ENCODE measurements at regions not wholly inside any gene's neighbourhood (a gene's known extent, or its start where the extent isn't known, plus 50 kb on each side); places are given as distances from the start of the nearest gene placed in this dataset.

DNA sequence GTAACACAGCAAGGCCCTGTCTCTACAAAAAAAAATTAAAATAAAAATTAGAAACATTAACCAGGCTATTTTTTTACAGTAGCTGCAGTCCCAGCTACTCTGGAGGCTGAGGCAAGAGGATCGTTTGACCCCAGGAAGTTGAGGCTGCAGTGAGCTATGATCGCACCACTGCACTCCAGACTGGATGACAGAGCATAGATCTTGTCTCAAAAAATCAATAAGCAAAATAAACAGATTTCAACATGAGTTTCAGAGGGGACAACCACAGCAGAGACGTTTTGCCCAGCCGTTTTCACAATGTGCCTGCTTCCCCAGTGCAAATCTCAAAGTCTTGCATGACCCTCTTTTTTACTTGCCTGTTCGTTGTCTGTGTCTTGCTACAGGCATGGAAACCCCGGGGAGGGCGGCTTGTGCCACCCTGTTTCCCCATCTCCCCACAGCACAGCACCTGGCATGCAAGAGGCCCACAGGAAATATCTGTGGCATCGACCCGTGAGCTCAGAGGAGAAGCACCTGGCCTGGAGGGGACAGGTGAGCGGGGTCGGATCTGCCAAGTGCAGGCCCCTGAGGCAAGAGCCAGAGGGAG, 222.0 kb upstream of the ZNF507 start:
- no peaks in the 10 kb centered on the region for H3K36me3 ChIP-seq
- DNase-seq (ENCODE audit: low read depth in 1 of 2, low spot score in 2 of 2) = no peak
- H3K4me3 ChIP-seq = no peak overlapping the region
- no peak overlapping the region for H3K27ac ChIP-seq
- no peaks in the 10 kb centered on the region for H3K27me3 ChIP-seq (replicated peaks)
- H3K4me1 ChIP-seq (replicated peaks) = peaks cover 5% of the 10 kb centered on the region
- no peaks in the 10 kb centered on the region for H3K9me3 ChIP-seq (replicated peaks)

DNA sequence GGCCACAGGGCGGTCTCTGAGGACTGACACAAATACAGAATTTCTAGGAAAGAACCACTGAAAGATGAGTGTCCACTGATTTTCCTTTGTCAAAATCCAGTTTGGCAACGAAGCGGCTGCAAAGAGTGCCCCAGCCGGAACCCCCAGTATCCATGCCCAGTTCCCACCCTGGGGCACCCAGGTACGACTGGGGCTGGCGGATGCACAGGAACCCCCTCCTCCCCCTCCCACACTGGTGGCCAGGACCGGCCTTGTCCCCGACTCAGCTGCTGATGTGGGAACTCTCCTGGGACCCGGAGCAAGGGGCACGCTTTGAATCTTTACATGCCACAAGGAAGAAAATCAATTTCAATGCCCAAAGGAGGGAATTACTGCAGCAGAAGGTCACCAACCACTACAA, 220.8 kb upstream of the ZNF507 start:
- no peaks in the 10 kb centered on the region for H3K9me3 ChIP-seq (replicated peaks)
- no peak for DNase-seq (ENCODE audit: low read depth in 1 of 2, low spot score in 2 of 2)
- no peaks in the 10 kb centered on the region for H3K36me3 ChIP-seq

DNA sequence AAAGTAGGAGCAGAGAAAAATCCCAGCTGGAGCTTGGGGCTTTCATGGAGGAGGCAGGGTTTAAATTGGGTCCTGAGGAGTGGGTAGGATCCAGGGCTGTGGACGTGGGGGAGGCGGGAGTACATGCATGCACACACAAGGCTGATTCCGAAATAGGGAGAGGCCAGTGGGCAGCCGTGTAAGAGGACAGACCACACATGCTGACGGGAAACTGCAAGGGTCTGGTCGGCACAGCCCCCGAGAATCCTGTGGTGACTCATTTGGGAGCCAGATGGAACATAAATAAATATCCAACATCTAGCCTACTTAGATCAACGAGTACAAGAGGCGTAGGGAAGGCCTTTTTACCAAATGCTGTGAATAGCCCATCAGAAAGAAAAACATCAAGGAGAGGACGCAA, 216.3 kb upstream of the ZNF507 start:
- Histone ChIP-seq H3K9me3 (replicated peaks) (no peaks in the 10 kb centered on the region), H3K4me3 (no peak overlapping the region), H3K4me1 (replicated peaks) (peaks cover 25% of the 10 kb centered on the region), H3K27me3 (replicated peaks) (no peaks in the 10 kb centered on the region), H3K36me3 (no peaks in the 10 kb centered on the region), H3K27ac (peak overlapping the region; percentile 49)
- peak; percentile 91 to 92 for DNase-seq (ENCODE audit: low read depth in 1 of 2, low spot score in 2 of 2)

More for the DNA sequence above, 220.8 kb upstream of the ZNF507 start:
- Histone ChIP-seq H3K4me1 (replicated peaks) (peaks cover 16% of the 10 kb centered on the region), H3K27ac (no peak overlapping the region), H3K4me3 (no peak overlapping the region), H3K27me3 (replicated peaks) (no peaks in the 10 kb centered on the region)

DNA sequence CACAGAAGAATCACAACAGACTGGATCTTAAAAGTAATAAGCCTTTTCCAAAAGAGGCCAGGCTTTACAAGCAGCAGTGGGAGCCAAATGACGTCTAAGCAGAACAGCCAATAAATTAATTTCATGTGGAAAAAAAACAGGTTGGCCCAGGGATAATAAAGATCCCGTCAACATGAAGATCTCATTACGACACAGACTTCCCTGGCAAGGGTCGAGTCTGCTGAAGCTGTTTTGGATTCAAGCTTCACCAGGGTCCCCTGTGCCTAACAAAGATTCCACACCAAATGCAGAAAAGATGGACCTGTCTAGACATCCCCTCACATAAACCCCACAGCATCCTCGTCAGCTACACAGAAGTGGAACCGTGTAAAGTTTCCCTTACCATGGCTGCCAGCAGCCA, 215.1 kb upstream of the ZNF507 start:
- H3K36me3 ChIP-seq = no peaks in the 10 kb centered on the region
- H3K27me3 ChIP-seq (replicated peaks) = no peaks in the 10 kb centered on the region
- no peak overlapping the region for H3K27ac ChIP-seq
- no peak overlapping the region for H3K4me3 ChIP-seq
- no peaks in the 10 kb centered on the region for H3K9me3 ChIP-seq (replicated peaks)
- H3K4me1 ChIP-seq (replicated peaks) = peaks cover 25% of the 10 kb centered on the region
- DNase-seq (ENCODE audit: low read depth in 1 of 2, low spot score in 2 of 2) = no peak

DNA sequence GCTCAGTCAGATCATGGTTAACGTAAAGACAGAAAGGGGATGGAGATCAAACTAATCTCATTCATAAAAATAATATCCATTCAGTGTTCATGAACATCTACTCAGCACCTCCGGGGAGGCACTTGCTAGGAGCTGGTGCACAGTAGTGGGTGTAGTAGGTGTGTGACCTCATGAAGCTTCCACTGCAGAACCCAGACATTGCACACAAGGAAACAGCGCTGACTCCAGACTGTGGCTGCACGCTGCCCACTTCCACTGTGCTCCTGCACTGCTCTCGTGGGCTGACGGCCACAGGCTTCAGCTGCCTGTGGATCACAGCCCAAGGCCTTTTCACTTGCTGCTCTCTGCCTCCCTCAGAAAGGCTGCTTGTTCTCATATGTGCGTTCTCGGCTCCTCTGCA, 214.4 kb upstream of the ZNF507 start:
- Histone ChIP-seq H3K4me3 (no peak overlapping the region), H3K4me1 (replicated peaks) (peaks cover 25% of the 10 kb centered on the region), H3K9me3 (replicated peaks) (no peaks in the 10 kb centered on the region), H3K27me3 (replicated peaks) (no peaks in the 10 kb centered on the region), H3K36me3 (no peaks in the 10 kb centered on the region), H3K27ac (no peak overlapping the region)
- no peak for DNase-seq (ENCODE audit: low read depth in 1 of 2, low spot score in 2 of 2)

DNA sequence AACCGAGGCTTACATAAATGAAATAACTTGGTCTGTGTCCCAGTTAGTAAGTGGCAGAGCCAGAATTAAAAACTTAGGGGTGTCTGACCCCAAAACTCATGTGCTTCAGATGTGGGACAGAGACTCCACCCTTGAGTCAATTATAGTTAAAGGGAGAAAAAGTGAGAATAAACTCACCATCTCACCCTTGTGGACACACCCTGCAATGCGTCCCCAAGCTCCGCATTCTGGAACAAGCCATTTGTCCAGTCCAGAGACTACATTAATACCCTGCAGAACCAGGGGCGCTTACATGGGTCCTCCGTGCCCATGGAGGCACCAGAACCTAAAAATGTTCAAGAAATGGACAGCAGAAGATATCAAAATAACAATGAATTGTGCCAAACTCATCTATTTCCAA, 207.0 kb upstream of the ZNF507 start:
- no peak for DNase-seq (ENCODE audit: low read depth in 1 of 2, low spot score in 2 of 2)
- Histone ChIP-seq H3K4me3 (no peak overlapping the region), H3K9me3 (replicated peaks) (no peaks in the 10 kb centered on the region), H3K27ac (no peak overlapping the region), H3K27me3 (replicated peaks) (no peaks in the 10 kb centered on the region), H3K36me3 (no peaks in the 10 kb centered on the region), H3K4me1 (replicated peaks) (peaks cover 6% of the 10 kb centered on the region; the same call in 1 of the 2 replicates)

DNA sequence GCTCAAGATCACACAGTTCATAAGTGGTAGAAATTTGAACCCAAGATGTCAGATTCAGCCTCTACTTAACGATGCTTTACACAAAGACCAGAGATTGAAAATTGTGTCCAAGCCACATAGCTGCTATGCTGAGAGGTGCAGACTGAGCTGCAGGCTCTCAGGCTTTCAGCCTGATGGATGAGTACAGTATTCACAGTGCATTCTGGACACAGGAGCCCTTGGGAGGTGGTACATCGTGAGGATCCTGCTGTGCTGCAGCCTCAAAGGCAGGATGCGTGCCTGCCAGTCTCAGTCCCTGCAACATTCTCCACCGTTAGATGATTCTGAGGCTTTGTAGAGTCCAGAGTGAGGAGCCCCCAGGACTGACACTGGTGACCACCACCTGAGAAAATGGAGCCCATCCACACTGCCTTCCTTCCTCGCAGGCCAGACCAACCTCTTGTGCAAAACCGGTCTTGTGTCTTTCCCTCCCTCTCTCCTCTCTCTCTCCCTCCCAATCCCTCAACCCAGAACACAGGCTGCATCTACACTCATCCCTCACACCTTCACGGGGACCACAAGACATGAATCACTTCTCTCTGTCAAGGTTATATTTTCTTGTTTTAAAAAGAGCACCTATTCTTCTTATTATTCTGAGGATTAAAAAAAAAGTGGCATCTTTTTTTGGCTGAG, 203.4 kb upstream of the ZNF507 start:
- DNase-seq (ENCODE audit: low read depth in 1 of 2, low spot score in 2 of 2) = no peak
- Histone ChIP-seq H3K4me1 (replicated peaks) (peaks cover 6% of the 10 kb centered on the region; the same call in 1 of the 2 replicates), H3K36me3 (no peaks in the 10 kb centered on the region), H3K27me3 (replicated peaks) (no peaks in the 10 kb centered on the region), H3K9me3 (replicated peaks) (no peaks in the 10 kb centered on the region), H3K27ac (no peak overlapping the region), H3K4me3 (no peak overlapping the region)

DNA sequence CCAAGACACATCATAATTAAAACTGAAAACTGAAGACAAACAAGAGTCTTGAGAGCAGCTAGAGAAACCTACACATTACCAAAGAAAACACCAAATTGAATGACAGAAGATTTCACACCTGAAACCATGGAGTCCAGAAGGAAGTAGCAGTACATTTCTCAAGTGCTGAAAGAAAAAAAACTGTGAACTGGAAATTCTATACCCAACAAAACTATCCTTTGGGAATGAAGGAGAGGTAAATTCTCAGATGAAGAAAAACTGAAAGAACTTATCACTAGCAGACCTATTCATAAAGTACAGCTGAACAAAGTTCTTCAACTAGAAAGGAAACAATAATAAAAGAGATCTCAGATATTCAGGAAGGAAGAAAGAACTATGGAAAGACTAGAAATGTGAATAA, 198.7 kb upstream of the ZNF507 start:
- H3K4me3 ChIP-seq = no peak overlapping the region
- H3K9me3 ChIP-seq (replicated peaks) = peaks cover 3% of the 10 kb centered on the region; the same call in 1 of the 2 replicates
- peaks cover 6% of the 10 kb centered on the region; the same call in 1 of the 2 replicates for H3K4me1 ChIP-seq (replicated peaks)
- H3K36me3 ChIP-seq = no peaks in the 10 kb centered on the region
- H3K27me3 ChIP-seq (replicated peaks) = no peaks in the 10 kb centered on the region
- DNase-seq (ENCODE audit: low read depth in 1 of 2, low spot score in 2 of 2) = no peak
- no peak overlapping the region for H3K27ac ChIP-seq

DNA sequence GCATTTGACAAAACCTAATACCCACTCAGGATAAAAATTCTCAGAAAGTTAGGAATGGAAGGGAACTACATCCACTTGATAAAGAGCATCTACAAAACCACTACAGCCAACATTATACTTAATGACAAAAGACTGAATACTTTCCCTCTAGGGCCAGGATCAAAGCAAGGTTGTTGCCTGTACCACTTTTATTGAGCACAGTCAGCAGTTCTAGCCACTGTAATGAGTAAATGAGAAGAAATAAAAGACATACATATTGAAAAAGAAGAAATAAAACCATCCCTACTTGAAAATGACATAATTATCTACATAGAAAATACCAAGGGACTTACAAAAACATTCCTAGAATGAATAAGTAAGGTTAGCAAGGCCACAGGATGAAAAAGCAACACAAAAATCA, 194.8 kb upstream of the ZNF507 start:
- Histone ChIP-seq H3K9me3 (replicated peaks) (peaks cover 3% of the 10 kb centered on the region; the same call in 1 of the 2 replicates), H3K4me3 (no peak overlapping the region), H3K4me1 (replicated peaks) (no peaks in the 10 kb centered on the region), H3K27ac (no peak overlapping the region), H3K27me3 (replicated peaks) (no peaks in the 10 kb centered on the region), H3K36me3 (no peaks in the 10 kb centered on the region)
- peak in 1 of 2 experiments; percentile 22 for DNase-seq (ENCODE audit: low read depth in 1 of 2, low spot score in 2 of 2)

DNA sequence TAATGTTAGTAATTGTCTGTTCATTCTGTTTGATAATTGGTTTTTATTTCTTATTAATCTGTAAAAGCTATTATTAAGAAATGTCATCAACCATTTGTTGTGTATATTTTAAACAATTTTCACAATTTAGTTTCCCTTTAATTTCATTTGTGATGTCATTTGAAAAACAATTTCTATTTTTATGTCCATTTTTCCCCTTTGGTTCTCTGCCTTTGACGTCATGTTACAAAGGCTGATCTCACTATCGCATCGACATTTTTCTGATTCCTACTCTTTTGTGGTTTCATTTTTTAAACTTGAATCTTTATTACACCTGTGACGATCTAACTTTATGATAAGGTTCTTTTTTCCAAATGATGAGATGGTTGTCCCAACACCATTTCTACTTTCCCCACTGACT, 191.0 kb upstream of the ZNF507 start:
- Histone ChIP-seq H3K4me1 (replicated peaks) (no peaks in the 10 kb centered on the region), H3K9me3 (replicated peaks) (no peaks in the 10 kb centered on the region), H3K27me3 (replicated peaks) (no peaks in the 10 kb centered on the region), H3K36me3 (no peaks in the 10 kb centered on the region), H3K27ac (no peak overlapping the region), H3K4me3 (no peak overlapping the region)
- DNase-seq (ENCODE audit: low read depth in 1 of 2, low spot score in 2 of 2) = no peak

DNA sequence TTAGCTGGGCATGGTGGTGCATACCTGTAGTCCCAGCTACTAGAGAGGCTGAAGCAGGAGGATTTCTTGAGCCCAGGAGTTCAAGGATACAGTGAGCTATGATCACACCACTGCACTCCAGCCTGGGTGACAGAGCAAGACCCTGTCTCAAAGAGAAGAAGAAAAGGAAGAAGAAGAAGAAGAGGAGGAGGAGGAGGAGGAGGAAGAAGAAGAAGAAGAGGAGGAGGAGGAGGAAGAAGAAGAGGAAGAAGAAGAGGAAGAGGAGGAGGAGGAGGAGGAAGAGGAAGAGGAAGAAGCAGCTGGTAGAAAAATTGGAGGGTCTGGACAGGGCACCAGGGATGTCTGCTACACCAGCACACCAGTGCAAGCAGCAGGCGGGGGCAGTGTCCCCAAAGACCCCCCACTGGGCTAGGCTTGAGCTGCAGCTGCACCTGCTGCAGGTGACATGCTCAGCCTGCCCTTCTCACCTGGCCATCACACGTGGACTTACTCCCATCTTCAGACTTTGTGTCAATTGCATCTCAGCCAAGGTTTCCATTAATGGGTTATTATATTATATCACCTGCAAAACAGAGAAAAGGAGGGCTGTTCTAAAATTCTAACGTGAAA, 180.9 kb upstream of the ZNF507 start:
- Histone ChIP-seq H3K36me3 (no peaks in the 10 kb centered on the region), H3K4me3 (no peak overlapping the region), H3K4me1 (replicated peaks) (no peaks in the 10 kb centered on the region), H3K9me3 (replicated peaks) (no peaks in the 10 kb centered on the region), H3K27ac (no peak overlapping the region), H3K27me3 (replicated peaks) (no peaks in the 10 kb centered on the region; the same call in none of the 2 replicates)
- DNase-seq (ENCODE audit: low read depth in 1 of 2, low spot score in 2 of 2) = peak in 1 of 2 experiments; percentile 24

DNA sequence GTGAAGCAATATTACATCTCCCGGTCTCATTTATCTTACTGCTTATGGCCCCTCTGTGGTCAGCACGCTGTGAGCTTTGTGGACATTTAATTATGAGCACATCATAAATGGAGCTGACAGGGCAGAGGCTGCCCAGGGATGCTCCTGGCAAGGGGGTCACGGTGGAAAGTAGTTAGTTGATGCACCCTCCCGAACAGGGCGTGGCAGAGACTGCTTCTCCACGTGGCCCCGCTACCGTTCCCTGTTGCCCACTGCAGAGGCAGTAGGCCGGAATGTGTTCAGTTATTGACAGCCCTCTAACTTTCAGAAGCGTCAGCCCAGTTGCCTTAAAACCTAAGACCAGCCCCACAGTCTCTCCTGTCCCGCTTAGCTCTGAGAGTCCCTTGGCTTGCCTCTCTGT, 180.3 kb upstream of the ZNF507 start:
- H3K9me3 ChIP-seq (replicated peaks) = no peaks in the 10 kb centered on the region
- H3K36me3 ChIP-seq = no peaks in the 10 kb centered on the region
- DNase-seq (ENCODE audit: low read depth in 1 of 2, low spot score in 2 of 2) = peak in 1 of 2 experiments; percentile 17
- no peaks in the 10 kb centered on the region; the same call in none of the 2 replicates for H3K27me3 ChIP-seq (replicated peaks)
- no peak overlapping the region for H3K4me3 ChIP-seq
- no peaks in the 10 kb centered on the region for H3K4me1 ChIP-seq (replicated peaks)
- H3K27ac ChIP-seq = no peak overlapping the region

DNA sequence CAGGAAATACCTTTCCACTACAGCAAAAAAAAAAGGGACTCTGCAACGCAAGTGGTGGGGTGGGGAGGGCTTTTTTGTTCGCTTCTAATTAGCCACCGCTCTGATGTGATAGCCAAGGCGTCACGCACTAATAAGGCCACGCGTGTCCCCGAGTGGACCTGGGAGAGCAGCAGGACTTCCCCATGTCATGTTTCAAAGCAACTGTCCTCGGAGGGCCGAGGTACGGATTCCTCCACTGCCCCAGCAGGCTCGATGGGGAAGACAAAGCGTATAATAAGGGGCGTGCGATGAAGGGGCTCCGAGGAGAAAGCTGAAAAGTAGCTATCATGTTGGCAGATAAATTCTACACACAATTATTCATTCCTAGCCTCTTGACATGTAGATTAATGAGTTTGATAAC, 179.7 kb upstream of the ZNF507 start:
- Histone ChIP-seq H3K27ac (no peak overlapping the region), H3K27me3 (replicated peaks) (no peaks in the 10 kb centered on the region; the same call in none of the 2 replicates), H3K36me3 (no peaks in the 10 kb centered on the region), H3K4me3 (no peak overlapping the region), H3K9me3 (replicated peaks) (no peaks in the 10 kb centered on the region), H3K4me1 (replicated peaks) (no peaks in the 10 kb centered on the region)
- DNase-seq (ENCODE audit: low read depth in 1 of 2, low spot score in 2 of 2) = peak in 1 of 2 experiments; percentile 30

DNA sequence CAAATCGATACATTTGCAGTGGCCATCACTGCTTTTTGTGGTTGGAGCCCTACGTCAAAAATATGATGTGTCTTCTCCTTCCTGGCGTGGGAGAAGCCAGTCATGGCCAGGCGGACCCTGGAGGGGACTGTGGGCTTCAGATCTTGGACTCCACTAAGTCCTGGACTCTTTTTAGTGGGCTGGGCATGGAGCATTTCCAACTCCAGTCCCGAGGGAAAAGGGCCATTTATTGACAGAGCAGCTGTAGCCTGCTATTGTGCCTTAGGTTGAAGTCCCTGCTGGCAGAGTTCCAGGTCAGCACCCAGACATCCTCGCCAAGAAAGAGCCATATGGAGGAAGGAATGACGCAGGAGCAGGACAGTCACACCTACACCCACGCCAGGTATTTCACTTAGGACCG, 179.2 kb upstream of the ZNF507 start:
- H3K27me3 ChIP-seq (replicated peaks) = no peaks in the 10 kb centered on the region; the same call in none of the 2 replicates
- H3K36me3 ChIP-seq = no peaks in the 10 kb centered on the region
- H3K27ac ChIP-seq = no peak overlapping the region
- DNase-seq (ENCODE audit: low read depth in 1 of 2, low spot score in 2 of 2) = peak in 1 of 2 experiments; percentile 23
- no peaks in the 10 kb centered on the region for H3K4me1 ChIP-seq (replicated peaks)
- no peak overlapping the region for H3K4me3 ChIP-seq
- no peaks in the 10 kb centered on the region for H3K9me3 ChIP-seq (replicated peaks)
